GM23338 (cell line): ENCODE measurements at regions not wholly inside any gene's neighbourhood (a gene's known extent, or its start where the extent isn't known, plus 50 kb on each side); places are given as distances from the start of the nearest gene placed in this dataset.

Source experiments
- ATAC-seq: fragments of 200-7000 bp; cut with Tn5 transposase; 3 replicates; pipeline ENCODE4 v1.9.1; 2020
- DNase-seq: peaks from one replicate; pipeline ENCODE4 v3.0.0-alpha.2; 2015; ENCODE audit warnings: low spot score
- H2AFZ ChIP-seq: fragments of 200-600 bp; sonication (generic); 2 replicates; pipeline ENCODE4 v1.8.0; 2016; ENCODE audit warnings: antibody characterized with exemption, mild to moderate bottlenecking, moderate library complexity
- H3F3A ChIP-seq: fragments of 200-600 bp; sonication (generic); replicated peaks from 2 replicates; pipeline ENCODE4 v1.8.0; 2017; ENCODE audit warnings: antibody characterized with exemption, mixed run types, low read depth
- H3K27ac ChIP-seq: fragments of 200-600 bp; sonication (generic); 2 replicates; pipeline ENCODE4 v1.6.1; 2016; ENCODE audit warnings: low read depth
- H3K27me3 ChIP-seq: fragments of 200-600 bp; sonication (generic); 2 replicates; pipeline ENCODE4 v1.8.0; 2016; ENCODE audit warnings: mild to moderate bottlenecking, mixed run types, moderate library complexity; ENCODE audit not compliant: insufficient read depth
- H3K36me3 ChIP-seq: fragments of 200-600 bp; sonication (generic); 2 replicates; pipeline ENCODE4 v1.8.0; 2016; ENCODE audit warnings: mild to moderate bottlenecking; ENCODE audit not compliant: insufficient read depth
- H3K4me1 ChIP-seq: fragments of 200-600 bp; sonication (generic); 2 replicates; pipeline ENCODE4 v1.8.0; 2016; ENCODE audit warnings: mild to moderate bottlenecking, moderate library complexity; ENCODE audit not compliant: insufficient read depth
- H3K4me2 ChIP-seq: fragments of 200-600 bp; sonication (generic); 2 replicates; pipeline ENCODE4 v1.7.1; 2017; ENCODE audit warnings: mixed run types
- H3K4me3 ChIP-seq: fragments of 200-600 bp; sonication (generic); 2 replicates; pipeline ENCODE4 v1.6.1; 2016; ENCODE audit warnings: mixed run types
- H3K79me2 ChIP-seq: fragments of 200-600 bp; sonication (generic); replicated peaks from 2 replicates; pipeline ENCODE4 v1.8.0; 2017; ENCODE audit warnings: mild to moderate bottlenecking; ENCODE audit not compliant: insufficient read depth
- H3K9me2 ChIP-seq: fragments of 200-600 bp; sonication (generic); 2 replicates; pipeline ENCODE4 v1.8.0; 2017; ENCODE audit not compliant: insufficient read depth
- H4K20me1 ChIP-seq: fragments of 200-600 bp; sonication (generic); replicated peaks from 2 replicates; pipeline ENCODE4 v1.8.0; 2017; ENCODE audit warnings: mild to moderate bottlenecking; ENCODE audit not compliant: insufficient read depth
- H3K27ac Mint-ChIP-seq: 2 replicates; pipeline ENCODE4 v1.8.0; 2020; ENCODE audit warnings: inconsistent platforms, mild to moderate bottlenecking, moderate library complexity, mixed read lengths
- H3K27me3 Mint-ChIP-seq: 3 replicates; pipeline ENCODE4 v1.8.0; 2022; ENCODE audit warnings: low read depth, mild to moderate bottlenecking, moderate library complexity, mixed read lengths, inconsistent platforms; ENCODE audit not compliant: insufficient read depth, poor library complexity
- H3K36me3 Mint-ChIP-seq: 3 replicates; pipeline ENCODE4 v1.8.0; 2021; ENCODE audit warnings: low read depth, mild to moderate bottlenecking, inconsistent platforms, moderate library complexity, mixed read lengths
- H3K4me1 Mint-ChIP-seq: 3 replicates; pipeline ENCODE4 v1.8.0; 2020; ENCODE audit warnings: mild to moderate bottlenecking, inconsistent platforms, mixed read lengths
- H3K4me3 Mint-ChIP-seq: 3 replicates; pipeline ENCODE4 v1.8.0; 2021; ENCODE audit warnings: moderate library complexity, mild to moderate bottlenecking, inconsistent platforms, mixed read lengths
- H3K9me3 Mint-ChIP-seq: 3 replicates; pipeline ENCODE4 v1.8.0; 2020; ENCODE audit warnings: moderate library complexity, mild to moderate bottlenecking, inconsistent platforms, mixed read lengths
- CREB1 ChIP-seq: fragments of 250-450 bp; sonication (Bioruptor Pico); IDR thresholded peaks from 2 replicates; pipeline ENCODE4 v1.5.0; 2020; ENCODE audit warnings: low read depth, mild to moderate bottlenecking, moderate library complexity
- CTCF ChIP-seq, 2 experiments: fragments of 200-600 bp in 1 of 2; sonication (generic) in 1 of 2; conservative IDR thresholded peaks; 2 replicates each; pipeline versions ENCODE4 v1.5.1 to v1.6.1; 2016 to 2017; ENCODE audit warnings: antibody characterized with exemption in 2 of 2, low read depth in 2 of 2, mild to moderate bottlenecking in 2 of 2, moderate library complexity in 1 of 2
- EZH2 ChIP-seq: fragments of 200-600 bp; sonication (generic); IDR thresholded peaks from one replicate; pipeline ENCODE4 v1.8.0; 2017; ENCODE audit warnings: antibody characterized with exemption, mild to moderate bottlenecking, low read depth; ENCODE audit not compliant: unreplicated experiment
- EZH2phosphoT487 ChIP-seq: fragments of 200-600 bp; sonication (generic); IDR thresholded peaks from one replicate; pipeline ENCODE4 v1.8.1; 2018; ENCODE audit warnings: antibody characterized with exemption; ENCODE audit not compliant: unreplicated experiment
- JUNB ChIP-seq: IDR thresholded peaks from one replicate; pipeline ENCODE4 v1.6.1; 2016; ENCODE audit warnings: antibody characterized with exemption; ENCODE audit not compliant: unreplicated experiment
- NANOG ChIP-seq: IDR thresholded peaks from 2 replicates; pipeline ENCODE4 v1.6.1; 2016; ENCODE audit warnings: antibody characterized with exemption, borderline replicate concordance
- POLR2AphosphoS5 ChIP-seq: IDR thresholded peaks from 2 replicates; pipeline ENCODE4 v1.6.1; 2016; ENCODE audit warnings: antibody characterized with exemption, low read depth
- REST ChIP-seq: IDR thresholded peaks from one replicate; pipeline ENCODE4 v1.6.1; 2018; ENCODE audit warnings: antibody characterized with exemption; ENCODE audit not compliant: unreplicated experiment
- STAT1 ChIP-seq: IDR thresholded peaks from one replicate; pipeline ENCODE4 v1.6.1; 2016; ENCODE audit warnings: antibody characterized with exemption; ENCODE audit not compliant: unreplicated experiment
- ZNF114 ChIP-seq: fragments of 250-450 bp; sonication (Bioruptor Pico); IDR thresholded peaks from 2 replicates; pipeline ENCODE4 v1.5.0; 2020; ENCODE audit warnings: mild to moderate bottlenecking, moderate library complexity
- ZNF331 ChIP-seq: fragments of 250-450 bp; sonication (Bioruptor Pico); IDR thresholded peaks from 2 replicates; pipeline ENCODE4 v1.5.0; 2020; ENCODE audit warnings: low read depth, mild to moderate bottlenecking, moderate library complexity

- TF ChIP-seq EZH2 (no peak), REST (no peak), JUNB (no peak), NANOG (no peak), EZH2phosphoT487 (no peak), STAT1 (no peak), ZNF114 (CRISPR knock-in tag) (no peak), CTCF (conservative IDR thresholded peaks at IDR 0.05; ENCODE audit: low read depth in 2 of 2) (no peak), ZNF331 (CRISPR knock-in tag) (no peak), POLR2AphosphoS5 (no peak), CREB1 (no peak)
Observed at GRCh38 chr11:39120890-39121289, 2338.6 kb downstream of the LRRC4C start (continued).

GRCh38 chr11:39113606-39114005, 2345.8 kb downstream of the LRRC4C start:
- Histone ChIP-seq H3F3A (no peaks in the 10 kb centered on the region), H2AFZ (no peak overlapping the region), H3K4me3 (no peak overlapping the region), H3K27me3 (no peaks in the 10 kb centered on the region), H3K36me3 (no peaks in the 10 kb centered on the region), H3K9me2 (no peaks in the 10 kb centered on the region), H3K4me1 (no peaks in the 10 kb centered on the region), H3K79me2 (no peaks in the 10 kb centered on the region), H3K4me2 (no peak overlapping the region), H3K27ac (no peak overlapping the region), H4K20me1 (no peaks in the 10 kb centered on the region)
- no peak for TF ChIP-seq STAT1
- TF ChIP-seq CREB1 = no peak
- no peak for TF ChIP-seq POLR2AphosphoS5
- no peak for TF ChIP-seq NANOG
- TF ChIP-seq CTCF (conservative IDR thresholded peaks at IDR 0.05; ENCODE audit: low read depth in 2 of 2) = no peak
- no peak for TF ChIP-seq REST
- TF ChIP-seq ZNF331 (CRISPR knock-in tag) = no peak
- no peak for TF ChIP-seq EZH2
- TF ChIP-seq EZH2phosphoT487 = no peak
- no peak overlapping the region for H3K27ac Mint-ChIP-seq
- H3K9me3 Mint-ChIP-seq = no peaks in the 10 kb centered on the region
- ATAC-seq (no peak), DNase-seq (no peak)
- H3K36me3 Mint-ChIP-seq = no peaks in the 10 kb centered on the region
- no peaks in the 10 kb centered on the region for H3K4me1 Mint-ChIP-seq
- H3K4me3 Mint-ChIP-seq = no peak overlapping the region
- no peaks in the 10 kb centered on the region for H3K27me3 Mint-ChIP-seq
